Panc1 (cell line): ENCODE measurements at regions not wholly inside any gene's neighbourhood (a gene's known extent, or its start where the extent isn't known, plus 50 kb on each side); places are given as distances from the start of the nearest gene placed in this dataset.

Source experiments
- ATAC-seq: fragments of 200-7000 bp; cut with Tn5 transposase; 2 replicates; pipeline ENCODE4 v1.9.1; 2020; ENCODE audit warnings: mild to moderate bottlenecking, moderate library complexity
- BruUV-seq: library from RNA; stranded (reverse); fragments of 400-500 nt; replicated peaks from 2 replicates; lab custom pipeline; 2021; lab: Mats Ljungman, UMichigan
- CTCF ChIA-PET: fragments of 300-600 bp; sonication (Branson Sonifier 250); formaldehyde crosslinking; loops from one replicate; lab custom pipeline; 2022; ENCODE audit warnings: antibody characterized with exemption; lab: Charles Lee
- POLR2A ChIA-PET: fragments of 300-600 bp; sonication (Branson Sonifier 250); formaldehyde crosslinking; loops from one replicate; lab custom pipeline; 2022; ENCODE audit warnings: antibody characterized with exemption; lab: Charles Lee
- DNase-seq: peaks from one replicate; pipeline ENCODE4 v3.0.0-alpha.2; 2010; ENCODE audit warnings: low read depth, low spot score
- H3K27ac ChIP-seq: 2 replicates; pipeline ENCODE4 v1.5.1; 2011; ENCODE audit warnings: mild to moderate bottlenecking, low read length, inconsistent platforms
- H3K27me3 ChIP-seq: fragments of 200-500 bp; sonication (Bioruptor generic); 2 replicates; pipeline ENCODE4 v1.6.0; 2014; ENCODE audit warnings: low read length, inconsistent platforms; ENCODE audit not compliant: control insufficient read depth, insufficient read depth
- H3K36me3 ChIP-seq: fragments of 200-500 bp; sonication (Bioruptor generic); 2 replicates; pipeline ENCODE4 v1.5.1; 2014; ENCODE audit warnings: inconsistent platforms, mild to moderate bottlenecking, low read length, moderate library complexity; ENCODE audit not compliant: control insufficient read depth, insufficient read depth
- H3K4me1 ChIP-seq: 2 replicates; pipeline ENCODE4 v1.5.1; 2011; ENCODE audit warnings: inconsistent platforms, mild to moderate bottlenecking, low read length, moderate library complexity; ENCODE audit not compliant: control insufficient read depth, insufficient read depth
- H3K4me3 ChIP-seq, 2 experiments: 2 replicates each; pipeline ENCODE4 v1.5.1; 2011 to 2012; ENCODE audit warnings: low read depth in 2 of 2, low read length in 2 of 2, mild to moderate bottlenecking in 2 of 2, inconsistent platforms in 1 of 2, moderate library complexity in 1 of 2
- H3K9me3 ChIP-seq: fragments of 200-500 bp; sonication (Bioruptor generic); 2 replicates; pipeline ENCODE4 v1.5.1; 2014; ENCODE audit warnings: low read depth, mild to moderate bottlenecking, inconsistent platforms, low read length, moderate library complexity; ENCODE audit not compliant: control insufficient read depth, insufficient read depth
- CTCF ChIP-seq: fragments of 450-650 bp; IDR thresholded peaks from 2 replicates; pipeline ENCODE4 v1.5.1; 2017; ENCODE audit warnings: mild to moderate bottlenecking
- POLR2AphosphoS5 ChIP-seq: IDR thresholded peaks from 2 replicates; pipeline ENCODE4 v1.6.1; 2012; ENCODE audit warnings: mild to moderate bottlenecking, low read depth, low read length, moderate library complexity
- SIN3A ChIP-seq: IDR thresholded peaks from 2 replicates; pipeline ENCODE4 v1.6.1; 2012; ENCODE audit warnings: low read depth, mild to moderate bottlenecking, low read length, moderate library complexity, borderline replicate concordance; ENCODE audit not compliant: insufficient read depth
- TCF7L2 ChIP-seq: IDR thresholded peaks from 2 replicates; pipeline ENCODE4 v1.6.1; 2011; ENCODE audit warnings: mild to moderate bottlenecking, low read depth, low read length, inconsistent platforms
- in situ Hi-C: cut with HindIII; loops from 2 replicates; pipeline ENCODE4 v1.10.0; 2016; ENCODE audit warnings: low sequenced_read_pairs, low pct_unique_long_range_greater_than_20kb
- intact Hi-C: fragments of 100-400 bp; cut with micrococcal nuclease; formaldehyde crosslinking; loops from one replicate; pipeline ENCODE4 v1.10.0; 2022; ENCODE audit not compliant: unreplicated experiment
- TF ChIP-seq, protein P1 (sequence below), 2 experiments: IDR thresholded peaks; 2 replicates each; pipeline ENCODE4 v1.6.1; 2011 to 2012; ENCODE audit warnings: low read depth in 2 of 2, control low read depth in 1 of 2, low read length in 1 of 2, mild to moderate bottlenecking in 1 of 2, moderate library complexity in 1 of 2; ENCODE audit not compliant: insufficient read depth in 1 of 2

DNA sequence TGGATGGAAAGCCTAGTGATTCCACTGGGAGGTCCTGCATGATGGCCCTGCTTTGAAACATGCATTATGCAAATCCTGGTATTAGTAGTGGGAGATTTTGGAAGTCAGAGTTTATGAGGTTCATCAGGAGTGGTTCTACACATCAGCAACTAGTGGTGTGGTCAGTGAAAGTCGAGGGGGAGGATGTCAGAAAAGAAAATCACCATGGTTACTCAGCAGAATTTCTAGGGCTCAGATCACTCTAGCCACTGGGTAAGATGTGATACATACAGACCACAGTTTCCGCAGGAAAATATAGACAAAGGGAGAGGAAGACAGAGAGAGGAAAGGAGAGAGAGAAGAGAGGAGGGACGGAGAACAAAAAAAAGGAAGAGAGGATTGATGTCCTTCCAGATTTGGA lies 2100.7 kb upstream of the PIK3C3 start:
- Histone ChIP-seq H3K27ac (no peak overlapping the region), H3K9me3 (no peaks in the 10 kb centered on the region), H3K36me3 (no peaks in the 10 kb centered on the region), H3K27me3 (no peaks in the 10 kb centered on the region; the same call in 1 of the 2 replicates), H3K4me3 (no peak overlapping the region), H3K4me1 (no peaks in the 10 kb centered on the region)
- ATAC-seq (no peak), DNase-seq (no peak)
- POLR2A ChIA-PET, result no interaction called here
- TF ChIP-seq, protein P1, sequence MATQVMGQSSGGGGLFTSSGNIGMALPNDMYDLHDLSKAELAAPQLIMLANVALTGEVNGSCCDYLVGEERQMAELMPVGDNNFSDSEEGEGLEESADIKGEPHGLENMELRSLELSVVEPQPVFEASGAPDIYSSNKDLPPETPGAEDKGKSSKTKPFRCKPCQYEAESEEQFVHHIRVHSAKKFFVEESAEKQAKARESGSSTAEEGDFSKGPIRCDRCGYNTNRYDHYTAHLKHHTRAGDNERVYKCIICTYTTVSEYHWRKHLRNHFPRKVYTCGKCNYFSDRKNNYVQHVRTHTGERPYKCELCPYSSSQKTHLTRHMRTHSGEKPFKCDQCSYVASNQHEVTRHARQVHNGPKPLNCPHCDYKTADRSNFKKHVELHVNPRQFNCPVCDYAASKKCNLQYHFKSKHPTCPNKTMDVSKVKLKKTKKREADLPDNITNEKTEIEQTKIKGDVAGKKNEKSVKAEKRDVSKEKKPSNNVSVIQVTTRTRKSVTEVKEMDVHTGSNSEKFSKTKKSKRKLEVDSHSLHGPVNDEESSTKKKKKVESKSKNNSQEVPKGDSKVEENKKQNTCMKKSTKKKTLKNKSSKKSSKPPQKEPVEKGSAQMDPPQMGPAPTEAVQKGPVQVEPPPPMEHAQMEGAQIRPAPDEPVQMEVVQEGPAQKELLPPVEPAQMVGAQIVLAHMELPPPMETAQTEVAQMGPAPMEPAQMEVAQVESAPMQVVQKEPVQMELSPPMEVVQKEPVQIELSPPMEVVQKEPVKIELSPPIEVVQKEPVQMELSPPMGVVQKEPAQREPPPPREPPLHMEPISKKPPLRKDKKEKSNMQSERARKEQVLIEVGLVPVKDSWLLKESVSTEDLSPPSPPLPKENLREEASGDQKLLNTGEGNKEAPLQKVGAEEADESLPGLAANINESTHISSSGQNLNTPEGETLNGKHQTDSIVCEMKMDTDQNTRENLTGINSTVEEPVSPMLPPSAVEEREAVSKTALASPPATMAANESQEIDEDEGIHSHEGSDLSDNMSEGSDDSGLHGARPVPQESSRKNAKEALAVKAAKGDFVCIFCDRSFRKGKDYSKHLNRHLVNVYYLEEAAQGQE (IDR thresholded peaks at IDR 0.05; ENCODE audit: insufficient read depth in 1 of 2, low read depth in 2 of 2, low read length in 1 of 2), result no peak
- TF ChIP-seq TCF7L2 (no peak), CTCF (no peak), SIN3A (no peak), POLR2AphosphoS5 (no peak)
- CTCF ChIA-PET, result no interaction called here
- intact Hi-C loops (no loop called here), in situ Hi-C loops (no loop called here)
- no TSS peak for BruUV-seq

GRCh38 chr18:39846265-39846664 lies 2108.8 kb upstream of the PIK3C3 start:
- no peak for ATAC-seq
- CTCF ChIA-PET, result no interaction called here
- intact Hi-C loops, result no loop called here

More at GRCh38 chr18:39846265-39846664, 2108.8 kb upstream of the PIK3C3 start:
- no peak overlapping the region for H3K27ac ChIP-seq
- in situ Hi-C loops, result no loop called here
- H3K36me3 ChIP-seq, result no peaks in the 10 kb centered on the region
- H3K4me3 ChIP-seq, result no peak overlapping the region
- H3K4me1 ChIP-seq, result no peaks in the 10 kb centered on the region; the same call in 1 of the 2 replicates
- TF ChIP-seq SIN3A, result no peak
- no peak for TF ChIP-seq TCF7L2
- no peak for TF ChIP-seq POLR2AphosphoS5
- TF ChIP-seq, protein P1 (IDR thresholded peaks at IDR 0.05; ENCODE audit: insufficient read depth in 1 of 2, low read depth in 2 of 2, low read length in 1 of 2), result no peak
- no peak for TF ChIP-seq CTCF
- no peaks in the 10 kb centered on the region for H3K27me3 ChIP-seq
- BruUV-seq, result no TSS peak
- no peaks in the 10 kb centered on the region for H3K9me3 ChIP-seq
- no peak for DNase-seq
- POLR2A ChIA-PET, result no interaction called here
